A549 (cell line): ENCODE measurements at regions not wholly inside any gene's neighbourhood (a gene's known extent, or its start where the extent isn't known, plus 50 kb on each side); places are given as distances from the start of the nearest gene placed in this dataset.
"Not testable (repeated sequence)": the region's sequence is repeated elsewhere in the genome, so short reads cannot be mapped to it uniquely, and the experiment has no call there.

Experiments used
- ATAC-seq, 2 experiments: fragments of 200-7000 bp in 1 of 2; fragments of >200 bp in 1 of 2; cut with Nextera tagmentation in 1 of 2; cut with Tn5 transposase in 1 of 2; 3 replicates each; pipeline versions ENCODE4 v1.8.0 to v1.9.1; 2018 to 2020; ENCODE audit warnings: mild to moderate bottlenecking in 1 of 2, moderate library complexity in 1 of 2
- CTCF ChIA-PET: fragments of 300-600 bp; sonication (Branson Sonifier 250); formaldehyde crosslinking; extraction: SDS; loops from one replicate; lab custom pipeline; 2021; ENCODE audit warnings: antibody characterized with exemption, inconsistent platforms; lab: Yijun Ruan, JAX
- POLR2A ChIA-PET: fragments of 350-600 bp; formaldehyde crosslinking; extraction: SDS; loops from one replicate; lab custom pipeline; 2021; ENCODE audit warnings: antibody characterized with exemption, inconsistent platforms; lab: Yijun Ruan, JAX
- DNase-seq, 2 experiments: peaks; one replicate each; pipeline versions ENCODE4 v3.0.0 to v3.0.0-alpha.2; 2011 to 2016; ENCODE audit warnings: low read depth in 1 of 2, low spot score in 1 of 2
- FAIRE-seq: peaks from 2 replicates; lab custom pipeline; 2011; peaks lifted over from hg19 to GRCh38; lab: Jason Lieb, UNC
- H3K27ac ChIP-seq, 2 experiments: fragments of >200 bp; sonication (Bioruptor Twin); formaldehyde crosslinking; 3 replicates each; pipeline ENCODE4 v1.5.1; 2016 to 2017
- H3K4me1 ChIP-seq: fragments of >200 bp; sonication (Bioruptor Twin); formaldehyde crosslinking; 3 replicates; pipeline ENCODE4 v1.6.1; 2016
- H3K4me2 ChIP-seq: fragments of >200 bp; sonication (Bioruptor Twin); formaldehyde crosslinking; 3 replicates; pipeline ENCODE4 v1.6.1; 2016
- H3K4me3 ChIP-seq: fragments of >200 bp; sonication (Bioruptor Twin); formaldehyde crosslinking; 3 replicates; pipeline ENCODE4 v1.5.1; 2016
- H3K9me3 ChIP-seq: fragments of >200 bp; sonication (Bioruptor Twin); formaldehyde crosslinking; 3 replicates; pipeline ENCODE4 v1.6.1; 2016
- CBX2 ChIP-seq: fragments of 200-600 bp; sonication (generic); IDR thresholded peaks from 2 replicates; pipeline ENCODE4 v1.6.1; 2016; ENCODE audit warnings: low read depth, mild to moderate bottlenecking, borderline replicate concordance
- CEBPB ChIP-seq, 2 experiments: fragments of >200 bp in 1 of 2; sonication (Bioruptor Twin) in 1 of 2; formaldehyde crosslinking in 1 of 2; IDR thresholded peaks; 2 replicates each; pipeline ENCODE4 v1.6.1; 2012 to 2016
- CTCF ChIP-seq: fragments of >200 bp; sonication (Bioruptor Twin); formaldehyde crosslinking; IDR thresholded peaks from 3 replicates; pipeline ENCODE4 v1.5.1; 2016
- E2F6 ChIP-seq: IDR thresholded peaks from 2 replicates; pipeline ENCODE4 v1.6.1; 2012; ENCODE audit warnings: low read depth, borderline replicate concordance
- EHF ChIP-seq: fragments of 250-450 bp; sonication (Bioruptor Pico); IDR thresholded peaks from 2 replicates; pipeline ENCODE4 v1.5.0; 2020; ENCODE audit warnings: mild to moderate bottlenecking
- EP300 ChIP-seq, 2 experiments: fragments of >200 bp; sonication (Bioruptor Twin); formaldehyde crosslinking; IDR thresholded peaks; 2 replicates in 1 of 2; 3 replicates in 1 of 2; pipeline ENCODE4 v1.6.1; 2016 to 2017
- FOSB ChIP-seq: fragments of 250-450 bp; sonication (Bioruptor Pico); IDR thresholded peaks from 2 replicates; pipeline ENCODE4 v1.5.0; 2020; ENCODE audit warnings: mild to moderate bottlenecking, moderate library complexity
- GATA3 ChIP-seq: IDR thresholded peaks from 2 replicates; pipeline ENCODE4 v1.6.1; 2012; ENCODE audit warnings: borderline replicate concordance
- HEYL ChIP-seq: fragments of 250-450 bp; sonication (Bioruptor Pico); IDR thresholded peaks from 2 replicates; pipeline ENCODE4 v1.8.0; 2021; ENCODE audit warnings: mild to moderate bottlenecking, moderate library complexity
- HOXA7 ChIP-seq: fragments of 250-450 bp; sonication (Bioruptor Pico); IDR thresholded peaks from 2 replicates; pipeline ENCODE4 v1.5.0; 2020; ENCODE audit warnings: mild to moderate bottlenecking, moderate library complexity
- HOXB13 ChIP-seq: fragments of 250-450 bp; sonication (Bioruptor Pico); IDR thresholded peaks from 2 replicates; pipeline ENCODE4 v1.5.0; 2020; ENCODE audit warnings: low read depth, mild to moderate bottlenecking, moderate library complexity
- JUNB ChIP-seq: fragments of >200 bp; sonication (Bioruptor Twin); formaldehyde crosslinking; IDR thresholded peaks from 2 replicates; pipeline ENCODE4 v1.6.1; 2016
- KDM5A ChIP-seq: fragments of 200-600 bp; sonication (generic); IDR thresholded peaks from 2 replicates; pipeline ENCODE4 v1.6.1; 2016; ENCODE audit warnings: antibody characterized with exemption, mild to moderate bottlenecking
- NFE2L2 ChIP-seq: fragments of 150-350 bp; conservative IDR thresholded peaks from 2 replicates; pipeline ENCODE4 v1.6.1; 2014; ENCODE audit warnings: low read length
- NR3C1 ChIP-seq: fragments of >200 bp; sonication (Bioruptor Twin); formaldehyde crosslinking; IDR thresholded peaks from 3 replicates; pipeline ENCODE4 v1.6.1; 2017
- PBX3 ChIP-seq: IDR thresholded peaks from 2 replicates; pipeline ENCODE4 v1.6.1; 2012
- POLR2AphosphoS2 ChIP-seq: conservative IDR thresholded peaks from 2 replicates; pipeline ENCODE4 v1.6.1; 2012; ENCODE audit warnings: low read length, improper control_type of control experiment, inconsistent platforms
- RAD21 ChIP-seq, 2 experiments: fragments of >200 bp in 1 of 2; sonication (Bioruptor Twin) in 1 of 2; formaldehyde crosslinking in 1 of 2; IDR thresholded peaks in 1 of 2; conservative IDR thresholded peaks in 1 of 2; 2 replicates in 1 of 2; 3 replicates in 1 of 2; pipeline ENCODE4 v1.6.1; 2012 to 2018; ENCODE audit warnings: inconsistent platforms in 1 of 2
- REST ChIP-seq: fragments of 200-600 bp; sonication (generic); IDR thresholded peaks from 2 replicates; pipeline ENCODE4 v1.6.1; 2016; ENCODE audit warnings: antibody characterized with exemption, mild to moderate bottlenecking, moderate library complexity
- RNF2 ChIP-seq: fragments of 200-600 bp; sonication (generic); IDR thresholded peaks from 2 replicates; pipeline ENCODE4 v1.6.1; 2016; ENCODE audit warnings: low read depth, mild to moderate bottlenecking, antibody characterized with exemption, moderate library complexity, borderline replicate concordance
- SMC3 ChIP-seq: fragments of >200 bp; sonication (Bioruptor Twin); formaldehyde crosslinking; IDR thresholded peaks from 3 replicates; pipeline ENCODE4 v1.6.1; 2018; ENCODE audit warnings: inconsistent platforms
- TFCP2L1 ChIP-seq: fragments of 250-450 bp; sonication (Bioruptor Pico); IDR thresholded peaks from 2 replicates; pipeline ENCODE4 v1.5.0; 2021; ENCODE audit warnings: mild to moderate bottlenecking
- ZC3H11A ChIP-seq: fragments of 450-650 bp; IDR thresholded peaks from 2 replicates; pipeline ENCODE4 v1.6.1; 2014; ENCODE audit warnings: antibody characterized with exemption, mild to moderate bottlenecking
- ZNF302 ChIP-seq: fragments of 250-450 bp; sonication (Bioruptor Pico); IDR thresholded peaks from 2 replicates; pipeline ENCODE4 v1.9.0; 2021; ENCODE audit warnings: inconsistent platforms, mild to moderate bottlenecking, moderate library complexity
- ZSCAN20 ChIP-seq: fragments of 250-450 bp; sonication (Bioruptor Pico); IDR thresholded peaks from 2 replicates; pipeline ENCODE4 v1.8.0; 2022; ENCODE audit warnings: mild to moderate bottlenecking, moderate library complexity
- whole genome bisulfite sequencing: methylation state at CpG from one replicate; pipeline ENCODE4 v1.1.6; 2017; ENCODE audit errors: missing lambda C conversion rate; 5-methylcytosine and 5-hydroxymethylcytosine counted together

- H3K9me3 ChIP-seq = no peaks in the 10 kb centered on the region
- no peak overlapping the region for H3K4me2 ChIP-seq
- no peaks in the 10 kb centered on the region for H3K4me1 ChIP-seq
- TF ChIP-seq EP300 (IDR thresholded peaks at IDR 0.05) = no peak
- no peak for TF ChIP-seq NFE2L2
- TF ChIP-seq POLR2AphosphoS2 = no peak
- no peak for TF ChIP-seq NR3C1
- no peak for TF ChIP-seq JUNB
- TF ChIP-seq GATA3 = no peak
- no peak for TF ChIP-seq REST
- TF ChIP-seq RAD21 (conservative IDR thresholded peaks at IDR 0.05 in 1 of 2, IDR thresholded peaks at IDR 0.05 in 1 of 2) = no peak
- TF ChIP-seq HEYL (CRISPR knock-in tag) = no peak
- no peak for TF ChIP-seq ZSCAN20 (CRISPR knock-in tag)
- no peak for TF ChIP-seq RNF2
- TF ChIP-seq KDM5A = no peak
- TF ChIP-seq, all 56 proteins: peak for 0
- Histone ChIP-seq H3K27ac (no peak overlapping the region), H3K4me3 (no peak overlapping the region)
- FAIRE-seq (no peak), ATAC-seq (no peak), DNase-seq (no peak)
- CTCF ChIA-PET = no interaction called here
- POLR2A ChIA-PET = no interaction called here
These were observed 1431.4 kb upstream of the CDH18 start for GRCh38 chr5:21419383-21419782.

GRCh38 chr5:21402089-21402488, 1414.1 kb upstream of the CDH18 start:
- not testable (repeated sequence) for H3K9me3 ChIP-seq, DNase-seq, H3K4me2 ChIP-seq
- peak; percentile 15; the same call in 1 of the 2 replicates for TF ChIP-seq ZC3H11A
- TF ChIP-seq, all 56 proteins: peak for 1; not testable (repeated sequence) for 55
- CTCF ChIA-PET, ATAC-seq, H3K27ac ChIP-seq, FAIRE-seq, H3K4me1 ChIP-seq, POLR2A ChIA-PET, H3K4me3 ChIP-seq: not testable (repeated sequence)

- no peak overlapping the region for H3K4me3 ChIP-seq
- 44% methylated on average over 3 of the region's 3 CpGs for WGBS
- no peak for TF ChIP-seq HOXB13 (CRISPR knock-in tag)
- no peak for TF ChIP-seq CEBPB (IDR thresholded peaks at IDR 0.05)
- no peak for TF ChIP-seq PBX3
- no peak for TF ChIP-seq SMC3
- no peak for TF ChIP-seq TFCP2L1
- TF ChIP-seq HOXA7 (CRISPR knock-in tag) = no peak
- TF ChIP-seq ZNF302 = no peak
- TF ChIP-seq KDM5A = no peak
- no peak for TF ChIP-seq CTCF
- no peak for TF ChIP-seq EHF (CRISPR knock-in tag)
- TF ChIP-seq E2F6 = no peak
- TF ChIP-seq CBX2 = no peak
- TF ChIP-seq NR3C1 = no peak
- TF ChIP-seq FOSB (CRISPR knock-in tag) = no peak
- TF ChIP-seq RNF2 = no peak
- TF ChIP-seq, all 56 proteins: peak for 0
- Histone ChIP-seq H3K9me3 (no peaks in the 10 kb centered on the region), H3K4me1 (no peaks in the 10 kb centered on the region), H3K27ac (no peak overlapping the region), H3K4me2 (no peak overlapping the region)
- ChIA-PET POLR2A (no interaction called here), CTCF (no interaction called here)
- ATAC-seq (no peak), DNase-seq (no peak), FAIRE-seq (no peak)
These were observed 1410.5 kb upstream of the CDH18 start for GRCh38 chr5:21398511-21398910.
